C4-2B (cell line): ENCODE measurements at regions not wholly inside any gene's neighbourhood (a gene's known extent, or its start where the extent isn't known, plus 50 kb on each side); places are given as distances from the start of the nearest gene placed in this dataset.
"Not testable (repeated sequence)": the region's sequence is repeated elsewhere in the genome, so short reads cannot be mapped to it uniquely, and the experiment has no call there.

Experiments used
- H3K27ac ChIP-seq: fragments of 450-650 bp; 2 replicates; pipeline ENCODE4 v1.5.1; 2017
- ZFX ChIP-seq: fragments of 450-650 bp; IDR thresholded peaks from 2 replicates; pipeline ENCODE4 v1.6.1; 2017
- TF ChIP-seq, protein P1 (sequence below): fragments of 450-650 bp; conservative IDR thresholded peaks from 2 replicates; pipeline ENCODE4 v1.5.1; 2017; ENCODE audit warnings: mild to moderate bottlenecking

DNA sequence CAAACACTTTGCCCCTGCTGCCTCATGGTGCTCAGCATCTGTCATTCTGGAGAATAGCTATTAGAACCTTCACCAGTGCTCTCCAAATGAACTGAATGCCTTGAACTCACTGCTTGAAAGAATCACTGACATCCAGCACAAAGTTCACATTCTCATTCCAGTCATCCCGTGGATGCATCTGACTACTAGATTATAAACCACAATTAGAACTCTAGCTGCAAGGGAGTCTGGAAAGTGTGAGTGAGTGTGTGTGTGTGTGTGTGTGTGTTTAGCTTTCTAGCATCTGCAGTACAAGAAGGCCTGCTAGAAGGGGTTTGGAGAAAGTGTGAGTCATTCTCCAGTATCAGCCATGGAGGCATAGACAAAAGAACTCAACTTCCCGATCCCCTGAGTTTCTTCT lies 71.3 kb upstream of the DYNLT3 start:
- no peak overlapping the region for H3K27ac ChIP-seq
- TF ChIP-seq, protein P1, sequence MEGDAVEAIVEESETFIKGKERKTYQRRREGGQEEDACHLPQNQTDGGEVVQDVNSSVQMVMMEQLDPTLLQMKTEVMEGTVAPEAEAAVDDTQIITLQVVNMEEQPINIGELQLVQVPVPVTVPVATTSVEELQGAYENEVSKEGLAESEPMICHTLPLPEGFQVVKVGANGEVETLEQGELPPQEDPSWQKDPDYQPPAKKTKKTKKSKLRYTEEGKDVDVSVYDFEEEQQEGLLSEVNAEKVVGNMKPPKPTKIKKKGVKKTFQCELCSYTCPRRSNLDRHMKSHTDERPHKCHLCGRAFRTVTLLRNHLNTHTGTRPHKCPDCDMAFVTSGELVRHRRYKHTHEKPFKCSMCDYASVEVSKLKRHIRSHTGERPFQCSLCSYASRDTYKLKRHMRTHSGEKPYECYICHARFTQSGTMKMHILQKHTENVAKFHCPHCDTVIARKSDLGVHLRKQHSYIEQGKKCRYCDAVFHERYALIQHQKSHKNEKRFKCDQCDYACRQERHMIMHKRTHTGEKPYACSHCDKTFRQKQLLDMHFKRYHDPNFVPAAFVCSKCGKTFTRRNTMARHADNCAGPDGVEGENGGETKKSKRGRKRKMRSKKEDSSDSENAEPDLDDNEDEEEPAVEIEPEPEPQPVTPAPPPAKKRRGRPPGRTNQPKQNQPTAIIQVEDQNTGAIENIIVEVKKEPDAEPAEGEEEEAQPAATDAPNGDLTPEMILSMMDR, result no peak
- TF ChIP-seq ZFX, result no peak

GRCh38 chrX:37921758-37922157 lies 74.4 kb upstream of the DYNLT3 start:
- no peak overlapping the region for H3K27ac ChIP-seq
- TF ChIP-seq, protein P1, result no peak

- TF ChIP-seq, protein P1, result no peak
- TF ChIP-seq ZFX, result no peak
- H3K27ac ChIP-seq, result no peak overlapping the region
Measured at GRCh38 chrX:37922928-37923327, 75.6 kb upstream of the DYNLT3 start.

DNA sequence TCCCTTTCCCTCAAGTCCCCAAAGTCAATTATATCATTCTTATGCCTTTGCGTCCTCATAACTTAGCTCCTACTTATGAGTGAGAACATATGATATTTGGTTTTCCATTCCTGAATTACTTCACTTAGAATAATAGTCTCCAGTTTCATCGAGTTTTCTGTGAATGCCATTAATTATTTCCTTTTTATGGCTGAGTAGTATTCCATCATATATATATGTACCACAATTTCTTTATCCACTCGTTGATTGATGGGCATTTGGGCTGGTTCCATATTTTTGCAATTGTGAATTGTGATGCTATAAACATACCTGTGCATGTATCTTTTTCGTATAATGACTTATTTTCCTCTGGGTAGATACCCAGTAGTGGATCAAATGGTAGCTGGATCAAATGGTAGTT lies 78.4 kb upstream of the DYNLT3 start:
- not testable (repeated sequence) for H3K27ac ChIP-seq

GRCh38 chrX:37926700-37927099 lies 79.3 kb upstream of the DYNLT3 start:
- TF ChIP-seq, protein P1, result peak; percentile 67
- TF ChIP-seq ZFX, result no peak
- H3K27ac ChIP-seq, result no peak overlapping the region

GRCh38 chrX:37942170-37942569 lies 64.2 kb upstream of the SYTL5 start:
- no peak for TF ChIP-seq ZFX
- TF ChIP-seq, protein P1, result no peak
- no peak overlapping the region for H3K27ac ChIP-seq

GRCh38 chrX:37943554-37944344 lies 62.6 kb upstream of the SYTL5 start:
- H3K27ac ChIP-seq, result no peak overlapping the region
- TF ChIP-seq, protein P1, result no peak
- no peak for TF ChIP-seq ZFX

- H3K27ac ChIP-seq, result no peak overlapping the region
- TF ChIP-seq, protein P1, result no peak
- no peak for TF ChIP-seq ZFX
Measured at GRCh38 chrX:37946197-37946596, 60.2 kb upstream of the SYTL5 start.
